GM12873 (cell line): ENCODE measurements at regions not wholly inside any gene's neighbourhood (a gene's known extent, or its start where the extent isn't known, plus 50 kb on each side); places are given as distances from the start of the nearest gene placed in this dataset.

ENCODE experiments used
- TF ChIP-seq, protein P1 (sequence below): IDR thresholded peaks from 2 replicates; pipeline ENCODE4 v1.5.1; 2012; ENCODE audit warnings: low read depth, mild to moderate bottlenecking, moderate library complexity, low read length, control low read depth; ENCODE audit not compliant: insufficient read depth; ENCODE audit errors: missing control alignments

GRCh38 chr7:41425926-41426325, 277.0 kb downstream of the INHBA start:
- TF ChIP-seq, protein P1, sequence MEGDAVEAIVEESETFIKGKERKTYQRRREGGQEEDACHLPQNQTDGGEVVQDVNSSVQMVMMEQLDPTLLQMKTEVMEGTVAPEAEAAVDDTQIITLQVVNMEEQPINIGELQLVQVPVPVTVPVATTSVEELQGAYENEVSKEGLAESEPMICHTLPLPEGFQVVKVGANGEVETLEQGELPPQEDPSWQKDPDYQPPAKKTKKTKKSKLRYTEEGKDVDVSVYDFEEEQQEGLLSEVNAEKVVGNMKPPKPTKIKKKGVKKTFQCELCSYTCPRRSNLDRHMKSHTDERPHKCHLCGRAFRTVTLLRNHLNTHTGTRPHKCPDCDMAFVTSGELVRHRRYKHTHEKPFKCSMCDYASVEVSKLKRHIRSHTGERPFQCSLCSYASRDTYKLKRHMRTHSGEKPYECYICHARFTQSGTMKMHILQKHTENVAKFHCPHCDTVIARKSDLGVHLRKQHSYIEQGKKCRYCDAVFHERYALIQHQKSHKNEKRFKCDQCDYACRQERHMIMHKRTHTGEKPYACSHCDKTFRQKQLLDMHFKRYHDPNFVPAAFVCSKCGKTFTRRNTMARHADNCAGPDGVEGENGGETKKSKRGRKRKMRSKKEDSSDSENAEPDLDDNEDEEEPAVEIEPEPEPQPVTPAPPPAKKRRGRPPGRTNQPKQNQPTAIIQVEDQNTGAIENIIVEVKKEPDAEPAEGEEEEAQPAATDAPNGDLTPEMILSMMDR: no peak

- TF ChIP-seq, protein P1: no peak
These were observed 281.8 kb downstream of the INHBA start for GRCh38 chr7:41421056-41421455.

DNA sequence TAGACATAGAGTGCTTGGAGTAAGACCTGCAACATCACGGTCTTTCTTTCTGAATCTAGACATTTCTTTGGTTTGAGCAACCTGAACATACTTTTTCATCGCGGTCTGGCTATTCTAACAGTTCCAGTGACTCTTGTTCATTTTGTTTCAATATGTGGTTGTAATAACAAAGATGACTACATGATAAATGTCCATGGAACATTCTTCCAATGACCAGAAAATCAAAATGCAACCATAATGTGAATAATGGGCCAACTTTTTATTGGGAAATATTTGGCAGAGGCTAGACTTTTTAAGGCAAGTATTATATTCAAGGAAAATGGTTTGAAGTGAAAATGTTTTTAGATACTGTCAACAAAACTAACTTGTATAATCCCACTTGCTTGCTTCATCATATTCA, 282.5 kb downstream of the INHBA start:
- TF ChIP-seq, protein P1: no peak

- TF ChIP-seq, protein P1: no peak
These were observed 284.6 kb downstream of the INHBA start for GRCh38 chr7:41418337-41418736.

DNA sequence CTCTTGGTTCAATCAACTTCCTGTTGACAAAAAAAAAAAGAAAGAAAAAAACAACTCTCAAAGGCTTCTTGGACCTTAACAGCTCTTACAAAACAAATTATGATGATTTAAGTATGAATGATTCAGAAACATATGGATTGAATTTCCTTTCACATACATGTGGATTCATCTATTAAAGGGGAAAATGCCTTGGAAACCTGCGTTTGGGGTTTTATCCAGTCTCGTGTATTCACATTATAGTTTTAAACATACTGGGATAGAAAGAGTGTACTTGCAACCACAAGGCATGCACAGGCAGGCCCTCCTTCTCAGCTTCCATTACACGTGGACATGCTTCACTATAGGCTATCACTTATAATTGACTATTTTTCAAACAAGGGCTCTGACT, 286.7 kb downstream of the INHBA start:
- TF ChIP-seq, protein P1: no peak

GRCh38 chr7:41415471-41416207, 287.3 kb downstream of the INHBA start:
- TF ChIP-seq, protein P1: no peak

DNA sequence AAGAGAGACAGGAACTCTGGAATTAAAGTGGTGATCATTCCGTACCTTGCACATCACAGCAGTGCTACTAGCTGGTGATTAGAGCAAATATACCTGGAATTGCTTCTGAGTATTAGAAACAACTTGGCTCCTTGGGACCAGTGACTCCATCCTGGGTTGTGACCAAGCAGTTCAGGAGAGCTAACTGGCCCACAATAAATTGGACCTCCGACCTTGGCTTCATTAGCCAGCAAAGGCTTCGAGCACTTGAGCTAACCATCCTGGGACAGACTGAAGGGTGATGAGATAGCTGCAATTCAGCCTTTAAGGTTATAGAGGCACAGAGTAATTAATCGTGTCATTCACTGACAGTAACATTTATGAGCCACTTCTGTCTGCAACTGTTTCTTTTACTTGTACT, 287.8 kb downstream of the INHBA start:
- TF ChIP-seq, protein P1: no peak
